HG03354 (cell line): ENCODE measurements at regions not wholly inside any gene's neighbourhood (a gene's known extent, or its start where the extent isn't known, plus 50 kb on each side); places are given as distances from the start of the nearest gene placed in this dataset.
"Not testable (repeated sequence)": the region's sequence is repeated elsewhere in the genome, so short reads cannot be mapped to it uniquely, and the experiment has no call there.

Experiments
- ATAC-seq: cut with Tn5 transposase; IDR thresholded peaks from one replicate; pipeline ENCODE4 v1.9.1; 2021; ENCODE audit warnings: mild to moderate bottlenecking; ENCODE audit not compliant: unreplicated experiment, poor library complexity, severe bottlenecking

GRCh38 chr2:88856409-88857135 lies 165.1 kb downstream of the RPIA start:
- peak; percentile 26 for ATAC-seq

GRCh38 chr2:88857274-88857741 lies 165.8 kb downstream of the RPIA start:
- ATAC-seq, result no peak

- ATAC-seq, result peak; percentile 40
These were observed 166.5 kb downstream of the RPIA start for GRCh38 chr2:88857951-88858411.

GRCh38 chr2:88859461-88859860 lies 168.0 kb downstream of the RPIA start:
- ATAC-seq, result no peak

GRCh38 chr2:88860421-88861075 lies 169.1 kb downstream of the RPIA start:
- ATAC-seq, result no peak

GRCh38 chr2:88865801-88866371 lies 174.4 kb downstream of the RPIA start:
- ATAC-seq, result peak; percentile 75

GRCh38 chr2:88866756-88867155 lies 175.3 kb downstream of the RPIA start:
- ATAC-seq, result no peak

- no peak for ATAC-seq
These were observed 177.4 kb downstream of the RPIA start for GRCh38 chr2:88868861-88869260.

- ATAC-seq, result no peak
These were observed 178.9 kb downstream of the RPIA start for GRCh38 chr2:88870267-88870839.

- ATAC-seq, result no peak
These were observed 179.9 kb downstream of the RPIA start for GRCh38 chr2:88871336-88871735.

- no peak for ATAC-seq
These were observed 182.1 kb downstream of the RPIA start for GRCh38 chr2:88873620-88874019.

GRCh38 chr2:88874063-88874657 lies 182.7 kb downstream of the RPIA start:
- ATAC-seq, result no peak

- no peak for ATAC-seq
These were observed 184.3 kb downstream of the RPIA start for GRCh38 chr2:88875736-88876135.

- peak; percentile 60 for ATAC-seq
These were observed 189.0 kb downstream of the RPIA start for GRCh38 chr2:88880441-88880953.

GRCh38 chr2:88885275-88885674 lies 193.8 kb downstream of the RPIA start:
- peak; percentile 84 for ATAC-seq

- ATAC-seq, result peak; percentile 22
These were observed 194.4 kb downstream of the RPIA start for GRCh38 chr2:88885679-88886416.

GRCh38 chr2:88887466-88887865 lies 196.0 kb downstream of the RPIA start:
- ATAC-seq, result not testable (repeated sequence)

GRCh38 chr2:88892207-88892606 lies 200.7 kb downstream of the RPIA start:
- ATAC-seq, result no peak

- ATAC-seq, result no peak
These were observed 201.3 kb downstream of the RPIA start for GRCh38 chr2:88892788-88893187.
